Activated CD8-positive, alpha-beta memory T cell treated with anti-CD3 and anti-CD28 coated beads, Interleukin-2, amount 50 U/mL, for 1 hour (primary cell): ENCODE measurements at regions not wholly inside any gene's neighbourhood (a gene's known extent, or its start where the extent isn't known, plus 50 kb on each side); places are given as distances from the start of the nearest gene placed in this dataset.

Experiments used
- DNase-seq: peaks from one replicate; pipeline ENCODE4 v3.0.0-alpha.2; 2020; ENCODE audit errors: extremely low read depth

- DNase-seq = no peak
Measured at GRCh38 chr2:7971248-7971647, 710.6 kb upstream of the ID2 start.

GRCh38 chr2:7971841-7972240 lies 710.0 kb upstream of the ID2 start:
- no peak for DNase-seq

GRCh38 chr2:7972670-7973069 lies 709.2 kb upstream of the ID2 start:
- no peak for DNase-seq

- no peak for DNase-seq
Measured at GRCh38 chr2:7973801-7974480, 707.9 kb upstream of the ID2 start.

GRCh38 chr2:7974936-7975335 lies 706.9 kb upstream of the ID2 start:
- no peak for DNase-seq

GRCh38 chr2:7976206-7976605 lies 705.6 kb upstream of the ID2 start:
- no peak for DNase-seq

GRCh38 chr2:7977981-7978380 lies 703.9 kb upstream of the ID2 start:
- no peak for DNase-seq

- DNase-seq = no peak
Measured at GRCh38 chr2:7982054-7982453, 699.8 kb upstream of the ID2 start.

- DNase-seq = no peak
Measured at GRCh38 chr2:7983451-7983850, 698.4 kb upstream of the ID2 start.

GRCh38 chr2:7983912-7984311 lies 697.9 kb upstream of the ID2 start:
- DNase-seq = no peak

- DNase-seq = no peak
Measured at GRCh38 chr2:7984693-7985353, 697.0 kb upstream of the ID2 start.

- DNase-seq = no peak
Measured at GRCh38 chr2:7986431-7986830, 695.4 kb upstream of the ID2 start.

GRCh38 chr2:7987992-7988391 lies 693.9 kb upstream of the ID2 start:
- no peak for DNase-seq

GRCh38 chr2:7988440-7988839 lies 693.4 kb upstream of the ID2 start:
- DNase-seq = no peak

GRCh38 chr2:7989823-7990222 lies 692.0 kb upstream of the ID2 start:
- DNase-seq = no peak

- DNase-seq = no peak
Measured at GRCh38 chr2:7992612-7993602, 688.9 kb upstream of the ID2 start.

- no peak for DNase-seq
Measured at GRCh38 chr2:7994397-7994951, 687.4 kb upstream of the ID2 start.

- no peak for DNase-seq
Measured at GRCh38 chr2:7997279-7997678, 684.6 kb upstream of the ID2 start.

- DNase-seq = no peak
Measured at GRCh38 chr2:7999683-8000476, 682.0 kb upstream of the ID2 start.

- no peak for DNase-seq
Measured at GRCh38 chr2:8000870-8001269, 681.0 kb upstream of the ID2 start.

GRCh38 chr2:8002765-8003393 lies 679.0 kb upstream of the ID2 start:
- no peak for DNase-seq
